Upper lobe of right lung (tissue), 1 donor: ENCODE measurements at regions not wholly inside any gene's neighbourhood (a gene's known extent, or its start where the extent isn't known, plus 50 kb on each side); places are given as distances from the start of the nearest gene placed in this dataset.

Source experiments
- ATAC-seq: fragments of 200-7000 bp; cut with Tn5 transposase; one replicate; pipeline ENCODE4 v1.9.1; 2020; ENCODE audit warnings: mild to moderate bottlenecking, moderate library complexity
- DNase-seq: peaks from one replicate; pipeline ENCODE4 v3.0.0-alpha.2; 2020
- H3K27ac ChIP-seq: fragments of 200-600 bp; one replicate; pipeline ENCODE4 v1.8.0; 2022
- H3K27me3 ChIP-seq: fragments of 200-600 bp; one replicate; pipeline ENCODE4 v1.8.0; 2022; ENCODE audit warnings: mild to moderate bottlenecking
- H3K36me3 ChIP-seq: fragments of 200-600 bp; one replicate; pipeline ENCODE4 v1.8.0; 2022
- H3K4me1 ChIP-seq: fragments of 200-600 bp; one replicate; pipeline ENCODE4 v1.8.0; 2022
- H3K4me3 ChIP-seq: fragments of 200-600 bp; one replicate; pipeline ENCODE4 v1.8.0; 2022; ENCODE audit warnings: mild to moderate bottlenecking
- H3K9me3 ChIP-seq: fragments of 200-600 bp; one replicate; pipeline ENCODE4 v1.8.0; 2022
- intact Hi-C: fragments of 100-400 bp; cut with DNase I; formaldehyde crosslinking; loops from one replicate; pipeline ENCODE4 v1.11.0; 2022
- TF ChIP-seq, protein P1 (sequence below): fragments of 200-600 bp; IDR thresholded peaks from one replicate; pipeline ENCODE4 v1.8.0; 2022; ENCODE audit warnings: antibody characterized with exemption
- donor health status: DM: no; HTN: yes; CAD: no; lungs with severe emphysema.

DNA sequence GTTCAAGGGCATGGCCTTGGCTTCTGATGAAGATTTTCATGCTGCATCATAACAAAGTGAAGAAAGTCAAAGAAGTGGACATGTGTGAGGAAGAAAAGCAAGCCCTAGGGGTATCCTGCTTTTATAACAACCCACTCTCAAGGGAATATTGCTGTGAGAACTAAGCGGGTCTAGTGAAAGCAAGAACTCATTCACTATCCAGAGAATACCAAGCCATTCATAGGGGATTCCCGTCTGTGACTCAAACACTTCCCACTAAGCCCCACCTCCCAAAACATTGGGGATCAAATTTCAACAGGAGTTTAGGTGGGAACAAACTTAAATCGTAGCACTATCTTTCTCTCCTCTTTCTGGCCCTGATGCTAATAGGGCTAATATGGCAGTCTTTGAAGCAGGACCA is 98.5 kb upstream of the CTTNBP2NL start:
- TF ChIP-seq, protein P1, sequence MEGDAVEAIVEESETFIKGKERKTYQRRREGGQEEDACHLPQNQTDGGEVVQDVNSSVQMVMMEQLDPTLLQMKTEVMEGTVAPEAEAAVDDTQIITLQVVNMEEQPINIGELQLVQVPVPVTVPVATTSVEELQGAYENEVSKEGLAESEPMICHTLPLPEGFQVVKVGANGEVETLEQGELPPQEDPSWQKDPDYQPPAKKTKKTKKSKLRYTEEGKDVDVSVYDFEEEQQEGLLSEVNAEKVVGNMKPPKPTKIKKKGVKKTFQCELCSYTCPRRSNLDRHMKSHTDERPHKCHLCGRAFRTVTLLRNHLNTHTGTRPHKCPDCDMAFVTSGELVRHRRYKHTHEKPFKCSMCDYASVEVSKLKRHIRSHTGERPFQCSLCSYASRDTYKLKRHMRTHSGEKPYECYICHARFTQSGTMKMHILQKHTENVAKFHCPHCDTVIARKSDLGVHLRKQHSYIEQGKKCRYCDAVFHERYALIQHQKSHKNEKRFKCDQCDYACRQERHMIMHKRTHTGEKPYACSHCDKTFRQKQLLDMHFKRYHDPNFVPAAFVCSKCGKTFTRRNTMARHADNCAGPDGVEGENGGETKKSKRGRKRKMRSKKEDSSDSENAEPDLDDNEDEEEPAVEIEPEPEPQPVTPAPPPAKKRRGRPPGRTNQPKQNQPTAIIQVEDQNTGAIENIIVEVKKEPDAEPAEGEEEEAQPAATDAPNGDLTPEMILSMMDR: no peak
- no peaks in the 10 kb centered on the region for H3K9me3 ChIP-seq
- no peak overlapping the region for H3K4me3 ChIP-seq
- peaks cover 5% of the 10 kb centered on the region for H3K4me1 ChIP-seq
- intact Hi-C loops: no loop called here
- H3K27me3 ChIP-seq: no peaks in the 10 kb centered on the region
- ATAC-seq: no peak
- no peak for DNase-seq
- H3K27ac ChIP-seq: no peak overlapping the region
- no peaks in the 10 kb centered on the region for H3K36me3 ChIP-seq

DNA sequence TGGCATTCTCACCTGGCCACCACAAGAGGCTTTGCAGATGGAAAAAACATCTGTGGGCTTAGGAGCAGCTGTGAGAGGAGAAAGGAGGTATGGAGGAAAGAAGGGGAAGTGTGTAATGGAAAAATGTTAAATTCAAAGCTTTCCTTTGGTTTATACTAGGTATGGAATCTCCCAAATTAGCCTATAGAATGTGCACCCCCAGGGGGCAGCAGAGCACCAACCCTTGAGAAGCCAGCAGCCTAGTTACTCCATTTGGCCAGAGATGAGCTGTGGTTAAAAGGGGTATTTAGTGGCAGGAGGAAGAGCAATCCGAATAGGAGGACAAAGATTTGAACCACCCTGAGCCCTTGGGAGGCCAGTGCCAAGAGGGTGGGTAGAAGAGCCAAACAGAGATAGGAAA is 97.5 kb upstream of the CTTNBP2NL start:
- peak; percentile 85 for ATAC-seq
- peaks cover 5% of the 10 kb centered on the region for H3K4me1 ChIP-seq
- no peaks in the 10 kb centered on the region for H3K9me3 ChIP-seq
- no peak overlapping the region for H3K27ac ChIP-seq
- H3K27me3 ChIP-seq: no peaks in the 10 kb centered on the region
- H3K4me3 ChIP-seq: no peak overlapping the region
- DNase-seq: peak; percentile 70
- TF ChIP-seq, protein P1: peak; percentile 59
- no peaks in the 10 kb centered on the region for H3K36me3 ChIP-seq
- intact Hi-C loops: no loop called here

DNA sequence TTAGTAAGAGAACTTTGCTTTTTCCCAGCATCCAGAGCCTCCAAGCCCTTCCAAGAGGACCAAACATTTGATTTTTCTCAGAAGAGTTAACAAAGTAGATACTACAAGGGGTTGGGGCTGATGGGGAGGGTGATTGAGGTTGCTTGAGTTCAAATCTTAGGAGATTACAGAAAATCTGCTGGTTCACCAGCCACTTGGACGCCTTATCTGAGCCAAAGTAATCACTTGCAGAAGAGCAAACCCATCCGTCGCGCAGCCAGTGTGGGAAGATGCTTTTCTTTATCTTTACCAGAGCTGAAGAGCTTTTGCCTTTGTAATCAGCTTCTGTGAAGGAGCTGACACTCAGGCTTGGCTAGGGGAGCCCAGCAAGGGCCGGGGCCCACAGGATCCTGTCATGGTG is 91.9 kb upstream of the CTTNBP2NL start:
- Histone ChIP-seq H3K4me1 (no peaks in the 10 kb centered on the region), H3K9me3 (no peaks in the 10 kb centered on the region), H3K27me3 (no peaks in the 10 kb centered on the region), H3K36me3 (no peaks in the 10 kb centered on the region), H3K4me3 (no peak overlapping the region), H3K27ac (no peak overlapping the region)
- TF ChIP-seq, protein P1: no peak
- intact Hi-C loops: no loop called here
- ATAC-seq: no peak
- no peak for DNase-seq

DNA sequence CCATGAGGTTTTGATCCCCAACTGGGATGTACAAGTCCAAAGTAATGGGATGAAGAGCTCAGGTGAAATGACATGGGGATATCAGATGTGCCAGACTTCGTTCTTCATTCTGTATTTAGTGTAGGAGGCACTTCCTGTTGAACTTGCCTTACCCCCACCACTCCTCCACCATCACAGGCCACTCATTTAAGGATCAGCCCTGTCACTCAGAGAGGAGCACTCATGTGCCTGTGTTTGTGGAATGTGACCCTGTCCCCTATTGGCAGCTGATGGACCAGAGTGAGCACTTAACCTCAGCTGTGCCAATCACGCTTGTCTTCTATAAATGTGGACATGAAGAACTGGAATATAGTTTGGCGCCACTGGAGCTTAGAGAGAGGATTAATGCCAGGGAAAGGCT is 91.4 kb upstream of the CTTNBP2NL start:
- DNase-seq (no peak), ATAC-seq (no peak)
- TF ChIP-seq, protein P1: no peak
- intact Hi-C loops: no loop called here
- Histone ChIP-seq H3K36me3 (no peaks in the 10 kb centered on the region), H3K4me3 (no peak overlapping the region), H3K9me3 (no peaks in the 10 kb centered on the region), H3K27me3 (no peaks in the 10 kb centered on the region), H3K27ac (no peak overlapping the region), H3K4me1 (no peaks in the 10 kb centered on the region)

DNA sequence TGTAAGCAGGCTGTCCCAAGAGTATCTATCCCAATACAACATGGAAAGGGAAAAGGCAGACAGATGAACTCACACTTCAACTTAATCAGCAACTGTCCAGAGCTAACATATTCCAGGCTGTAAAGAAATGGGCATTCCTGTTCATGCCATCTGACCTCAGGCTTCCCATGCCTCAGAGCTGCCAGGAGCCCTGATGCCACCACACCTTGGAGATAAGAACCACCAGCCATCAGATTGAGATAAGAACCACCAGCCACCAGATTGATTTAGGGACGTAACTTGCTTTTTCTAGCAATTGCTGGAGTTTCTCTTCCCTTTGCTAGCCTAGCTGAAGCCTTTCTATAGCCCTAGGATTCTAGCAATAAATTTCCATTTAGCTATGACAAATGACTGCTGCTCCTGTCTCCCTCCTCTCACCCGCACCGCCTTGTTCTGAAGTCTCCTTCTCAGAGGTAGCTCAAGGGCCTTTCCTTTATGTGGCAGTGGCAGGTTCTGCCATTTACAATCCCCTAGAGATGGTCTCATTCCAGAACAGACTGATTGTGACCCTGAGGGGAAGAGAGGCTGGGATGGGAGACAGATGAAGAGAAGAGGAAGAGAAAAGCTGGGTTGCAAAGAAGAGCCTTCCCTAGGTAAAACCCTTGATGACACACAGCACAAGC is 88.0 kb upstream of the CTTNBP2NL start:
- TF ChIP-seq, protein P1: no peak
- Histone ChIP-seq H3K36me3 (no peaks in the 10 kb centered on the region), H3K27me3 (no peaks in the 10 kb centered on the region), H3K4me3 (no peak overlapping the region), H3K4me1 (no peaks in the 10 kb centered on the region), H3K27ac (no peak overlapping the region), H3K9me3 (no peaks in the 10 kb centered on the region)
- no peak for DNase-seq
- intact Hi-C loops: no loop called here
- no peak for ATAC-seq

DNA sequence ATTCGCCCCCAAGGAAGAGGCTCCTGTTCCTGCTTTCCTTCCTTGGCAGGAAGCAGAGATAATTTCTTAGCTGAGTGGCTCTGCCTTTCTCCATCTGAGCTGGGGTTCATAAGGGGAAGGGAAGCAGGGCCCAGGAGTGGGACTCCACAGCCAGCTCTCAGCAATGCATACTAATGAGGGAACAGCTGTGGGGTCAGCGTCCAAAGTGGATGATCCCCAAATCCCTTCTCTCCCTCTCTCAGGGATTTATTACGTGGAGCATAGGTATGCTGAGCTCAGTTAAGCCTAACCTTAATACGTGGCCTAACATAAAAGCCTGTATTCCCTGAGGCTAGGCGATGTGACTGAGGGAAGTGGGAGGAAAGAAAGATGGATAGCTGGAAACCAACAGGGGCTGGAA is 87.3 kb upstream of the CTTNBP2NL start:
- Histone ChIP-seq H3K27ac (no peak overlapping the region), H3K9me3 (no peaks in the 10 kb centered on the region), H3K4me1 (no peaks in the 10 kb centered on the region), H3K36me3 (no peaks in the 10 kb centered on the region), H3K27me3 (no peaks in the 10 kb centered on the region), H3K4me3 (no peak overlapping the region)
- DNase-seq (no peak), ATAC-seq (no peak)
- TF ChIP-seq, protein P1: no peak
- intact Hi-C loops: no loop called here
